Ishikawa (cell line): ENCODE measurements at regions not wholly inside any gene's neighbourhood (a gene's known extent, or its start where the extent isn't known, plus 50 kb on each side); places are given as distances from the start of the nearest gene placed in this dataset.

Source experiments
- CEBPB ChIP-seq: IDR thresholded peaks from 2 replicates; pipeline ENCODE4 v1.6.1; 2012
- CREB1 ChIP-seq: IDR thresholded peaks from 2 replicates; pipeline ENCODE4 v1.6.1; 2012; ENCODE audit warnings: low read depth
- EGR1 ChIP-seq: IDR thresholded peaks from 2 replicates; pipeline ENCODE4 v1.6.1; 2012
- EP300 ChIP-seq: IDR thresholded peaks from 2 replicates; pipeline ENCODE4 v1.6.1; 2012; ENCODE audit warnings: borderline replicate concordance
- FOXM1 ChIP-seq: IDR thresholded peaks from 2 replicates; pipeline ENCODE4 v1.6.1; 2012; ENCODE audit warnings: low read depth, borderline replicate concordance
- MAX ChIP-seq: IDR thresholded peaks from 2 replicates; pipeline ENCODE4 v1.6.1; 2012
- NFIC ChIP-seq: IDR thresholded peaks from 2 replicates; pipeline ENCODE4 v1.6.1; 2012
- RAD21 ChIP-seq: IDR thresholded peaks from 2 replicates; pipeline ENCODE4 v1.6.1; 2012; ENCODE audit warnings: low read depth
- REST ChIP-seq: IDR thresholded peaks from 2 replicates; pipeline ENCODE4 v1.6.1; 2012; ENCODE audit warnings: low read depth, mild to moderate bottlenecking
- TAF1 ChIP-seq: IDR thresholded peaks from 2 replicates; pipeline ENCODE4 v1.6.1; 2012; ENCODE audit warnings: low read depth, mild to moderate bottlenecking
- TCF12 ChIP-seq: IDR thresholded peaks from 2 replicates; pipeline ENCODE4 v1.6.1; 2012; ENCODE audit warnings: low read depth
- TEAD4 ChIP-seq: IDR thresholded peaks from 2 replicates; pipeline ENCODE4 v1.6.1; 2012
- YY1 ChIP-seq: IDR thresholded peaks from 2 replicates; pipeline ENCODE4 v1.6.1; 2012; ENCODE audit warnings: low read depth
- ZBTB7A ChIP-seq: IDR thresholded peaks from 2 replicates; pipeline ENCODE4 v1.6.1; 2012; ENCODE audit warnings: low read depth

- TF ChIP-seq EP300 (no peak), EGR1 (no peak), REST (no peak), FOXM1 (no peak), ZBTB7A (no peak), MAX (no peak), CEBPB (no peak), TAF1 (no peak), RAD21 (no peak), NFIC (no peak), TEAD4 (no peak), TCF12 (no peak), CREB1 (no peak), YY1 (no peak)
These were observed 58.2 kb upstream of the VGLL2 start for GRCh38 chr6:117206944-117207687.
